ENCODE measurements at regions not wholly inside any gene's neighbourhood (a gene's known extent, or its start where the extent isn't known, plus 50 kb on each side); places are given as distances from the start of the nearest gene placed in this dataset.
"Not testable (repeated sequence)": the region's sequence is repeated elsewhere in the genome, so short reads cannot be mapped to it uniquely, and the experiment has no call there.

DNA sequence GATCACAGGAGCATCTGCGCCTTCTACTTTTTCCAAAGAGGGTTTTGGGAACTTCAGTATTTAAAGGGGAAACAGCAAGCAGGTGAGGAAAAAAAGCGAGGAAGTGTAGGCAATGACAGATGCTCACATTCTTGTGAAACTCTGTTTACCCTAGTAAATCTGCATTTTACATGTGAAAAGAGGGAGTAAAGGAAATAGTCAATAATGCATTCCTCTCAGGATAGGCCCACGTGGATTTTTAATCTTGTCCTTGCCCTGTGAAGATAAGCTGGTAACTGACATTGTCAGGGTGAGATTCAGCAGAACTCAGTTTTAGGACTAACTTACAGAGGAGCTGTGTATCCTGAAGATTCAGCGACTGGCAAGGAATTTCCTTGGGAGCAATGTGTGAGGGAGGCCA, 1119.2 kb upstream of the TMEM132C start:
- no peak for DNase-seq

DNA sequence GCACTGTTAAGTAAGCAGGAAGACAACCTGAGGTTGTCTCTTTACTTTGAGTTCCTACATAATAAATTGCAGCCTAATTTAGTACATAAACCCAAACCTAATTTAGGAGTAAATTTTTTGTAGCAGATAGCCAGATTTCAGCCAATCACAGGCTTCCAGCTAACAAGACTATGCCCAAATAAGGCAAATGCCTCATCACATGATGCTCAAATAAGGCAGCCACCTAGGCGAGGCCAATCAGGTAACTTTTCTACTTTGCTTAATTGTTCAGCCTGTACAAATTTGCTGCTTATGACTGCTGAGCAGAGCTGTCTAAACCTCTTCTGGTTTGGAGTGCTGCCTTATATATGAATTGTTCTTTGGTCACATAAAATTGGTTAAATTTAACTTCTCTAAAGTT, 1118.7 kb upstream of the TMEM132C start:
- DNase-seq = no peak

DNA sequence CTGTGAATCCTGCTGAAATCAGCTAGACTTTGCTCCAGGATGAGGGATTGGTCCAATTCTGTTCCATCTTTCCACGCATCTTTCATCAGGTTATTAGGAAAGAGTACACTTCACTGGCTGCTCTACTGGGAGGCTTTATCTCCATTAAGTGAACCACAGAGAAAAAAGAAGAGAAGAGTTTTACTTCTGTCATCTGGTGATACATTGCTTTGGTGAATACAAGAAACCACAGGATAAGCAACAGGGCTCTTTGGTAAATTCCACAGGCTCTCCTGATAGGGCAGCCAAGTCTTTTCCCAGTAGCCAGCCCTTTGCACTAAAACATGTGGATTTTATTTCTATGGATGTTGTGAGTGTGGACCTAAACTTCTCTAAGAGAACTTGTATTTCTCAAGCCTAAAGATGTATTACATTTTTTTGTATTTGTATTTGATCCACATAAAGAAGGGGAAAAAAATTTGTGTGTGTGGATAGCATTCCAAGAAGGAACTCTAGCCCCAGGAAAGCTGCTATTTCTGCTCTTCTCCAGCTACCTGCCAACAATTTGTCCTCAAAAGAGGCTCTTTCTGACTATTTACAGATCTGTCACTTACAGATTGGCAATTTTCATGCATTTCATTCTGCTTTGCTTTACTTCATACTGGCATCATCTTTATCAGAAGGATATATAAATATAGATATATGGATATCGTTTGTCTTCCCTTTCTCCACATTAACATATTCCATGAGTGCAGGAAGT, 1117.6 kb upstream of the TMEM132C start:
- no peak for DNase-seq

DNA sequence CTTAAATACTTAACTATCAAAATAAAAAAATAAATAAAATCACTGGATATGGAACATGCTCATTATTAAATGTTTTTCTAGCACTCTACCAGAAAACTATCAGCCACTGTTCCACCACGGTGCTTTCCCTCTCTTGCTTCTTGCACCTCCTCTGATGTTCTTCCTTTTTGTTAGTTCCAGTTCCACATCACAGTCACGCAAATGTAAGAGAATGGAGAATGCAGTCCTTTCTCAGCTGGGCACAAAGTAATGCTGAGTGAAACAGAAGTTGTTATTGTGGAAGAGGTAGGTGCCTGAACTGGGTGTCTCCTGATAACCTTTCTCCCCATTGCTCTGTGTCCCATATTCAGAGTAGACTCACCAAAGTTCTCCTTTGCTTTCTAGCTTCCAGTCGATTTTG, 1116.9 kb upstream of the TMEM132C start:
- no peak for DNase-seq

DNA sequence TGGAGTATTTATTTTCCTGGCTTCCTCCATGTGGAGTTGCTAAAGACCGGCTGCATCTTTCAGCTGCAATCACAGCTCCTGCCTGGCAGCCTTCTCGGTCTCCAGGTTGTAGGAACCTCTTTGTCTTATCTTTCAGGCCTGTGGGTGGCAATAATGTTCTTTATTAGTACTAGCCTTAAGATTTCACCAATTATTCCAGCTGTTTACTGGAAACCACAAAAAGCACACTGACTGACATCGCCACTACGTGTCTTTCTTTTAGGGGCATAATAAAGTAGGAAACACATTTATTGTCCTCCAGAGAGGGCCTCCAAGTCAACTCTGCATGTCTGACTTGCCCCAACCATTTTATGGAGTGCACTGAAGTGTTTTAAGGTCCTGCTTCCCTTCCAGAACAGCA, 1116.5 kb upstream of the TMEM132C start:
- DNase-seq = no peak

DNA sequence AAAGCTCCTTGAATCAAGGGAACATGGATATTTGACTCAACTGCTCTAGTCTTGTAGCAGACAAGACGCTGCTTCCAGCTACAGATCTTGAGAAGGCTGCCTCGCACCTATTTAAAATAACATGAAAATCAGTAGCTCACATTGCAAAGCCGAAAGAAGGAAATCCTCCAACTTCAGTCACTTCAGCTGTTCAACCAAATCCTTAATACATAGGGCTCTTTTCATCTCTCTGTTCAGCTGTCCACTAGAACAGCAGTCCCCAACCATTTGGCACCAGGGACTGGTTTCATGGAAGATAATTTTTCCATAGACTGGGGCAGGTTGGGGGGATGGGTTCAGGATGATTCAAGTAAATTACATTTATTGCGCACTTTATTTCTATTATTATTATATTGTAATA, 1116.0 kb upstream of the TMEM132C start:
- DNase-seq = peak; percentile 73

DNA sequence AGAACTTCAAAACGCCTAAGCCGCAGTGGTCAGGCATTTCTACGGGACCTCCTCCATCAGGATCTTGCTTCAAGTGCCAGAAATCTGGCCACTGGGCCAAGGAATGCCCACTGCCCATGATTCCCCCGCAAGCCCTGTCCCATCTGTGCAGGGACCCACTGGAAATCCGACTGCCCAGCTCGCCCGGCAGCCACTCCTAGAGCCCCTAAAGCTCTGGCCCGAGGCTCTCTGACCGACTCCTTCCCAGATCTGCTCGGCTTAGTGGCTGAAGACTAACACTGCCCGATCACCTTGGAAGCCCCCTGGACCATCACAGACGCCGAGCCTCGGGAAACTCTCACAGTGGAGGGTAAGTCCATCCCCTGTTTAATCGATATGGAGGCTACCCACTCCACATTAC, 1113.0 kb upstream of the TMEM132C start:
- no peak for DNase-seq

DNA sequence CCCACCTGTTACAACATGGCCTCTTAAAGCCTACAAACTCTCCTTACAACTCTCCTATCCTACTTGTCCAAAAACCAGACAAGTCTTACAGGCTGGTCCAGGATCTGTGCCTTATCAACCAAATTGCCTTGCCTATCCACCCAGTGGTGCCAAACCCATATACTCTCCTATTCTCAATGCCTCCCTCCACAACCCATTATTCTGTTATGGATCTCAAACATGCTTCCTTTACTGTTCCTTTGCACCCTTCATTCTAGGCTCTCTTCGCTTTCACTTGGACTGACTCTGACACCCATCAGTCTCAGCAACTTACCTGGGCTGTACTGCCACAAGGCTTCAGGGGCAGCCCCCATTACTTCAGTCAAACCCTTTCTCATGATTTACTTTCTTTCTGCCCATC, 1112.1 kb upstream of the TMEM132C start:
- not testable (repeated sequence) for DNase-seq

DNA sequence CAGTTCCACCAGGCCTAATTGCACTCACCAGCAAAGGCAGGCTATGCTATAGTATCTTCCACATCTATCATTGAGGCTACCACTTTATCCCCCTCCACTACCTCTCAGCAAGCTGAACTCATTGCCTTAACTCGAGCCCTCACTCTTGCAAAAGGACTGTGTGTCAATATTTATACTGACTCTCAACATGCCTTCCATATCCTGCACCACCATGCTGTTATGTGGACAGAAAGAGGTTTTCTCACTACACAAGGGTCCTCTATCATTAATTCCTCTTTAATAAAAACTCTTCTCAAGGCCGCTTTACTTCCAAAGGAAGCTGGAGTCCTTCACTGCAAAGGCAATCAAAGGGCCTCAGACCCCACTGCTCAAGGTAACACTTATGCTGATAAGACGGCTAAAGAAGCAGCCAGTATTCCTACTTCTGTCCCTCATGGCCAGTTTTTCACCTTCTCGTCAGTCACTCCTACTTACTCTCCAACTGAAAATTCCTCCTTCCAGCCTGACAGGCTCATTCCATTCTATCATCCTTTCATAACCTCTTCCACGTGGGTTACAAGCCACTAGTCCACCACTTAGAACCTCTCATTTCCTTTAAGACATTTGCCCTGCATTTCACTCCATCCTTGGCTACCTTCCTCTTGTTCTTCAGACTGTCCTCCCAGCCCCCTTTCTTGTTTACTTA, 1110.9 kb upstream of the TMEM132C start:
- not testable (repeated sequence) for DNase-seq

DNA sequence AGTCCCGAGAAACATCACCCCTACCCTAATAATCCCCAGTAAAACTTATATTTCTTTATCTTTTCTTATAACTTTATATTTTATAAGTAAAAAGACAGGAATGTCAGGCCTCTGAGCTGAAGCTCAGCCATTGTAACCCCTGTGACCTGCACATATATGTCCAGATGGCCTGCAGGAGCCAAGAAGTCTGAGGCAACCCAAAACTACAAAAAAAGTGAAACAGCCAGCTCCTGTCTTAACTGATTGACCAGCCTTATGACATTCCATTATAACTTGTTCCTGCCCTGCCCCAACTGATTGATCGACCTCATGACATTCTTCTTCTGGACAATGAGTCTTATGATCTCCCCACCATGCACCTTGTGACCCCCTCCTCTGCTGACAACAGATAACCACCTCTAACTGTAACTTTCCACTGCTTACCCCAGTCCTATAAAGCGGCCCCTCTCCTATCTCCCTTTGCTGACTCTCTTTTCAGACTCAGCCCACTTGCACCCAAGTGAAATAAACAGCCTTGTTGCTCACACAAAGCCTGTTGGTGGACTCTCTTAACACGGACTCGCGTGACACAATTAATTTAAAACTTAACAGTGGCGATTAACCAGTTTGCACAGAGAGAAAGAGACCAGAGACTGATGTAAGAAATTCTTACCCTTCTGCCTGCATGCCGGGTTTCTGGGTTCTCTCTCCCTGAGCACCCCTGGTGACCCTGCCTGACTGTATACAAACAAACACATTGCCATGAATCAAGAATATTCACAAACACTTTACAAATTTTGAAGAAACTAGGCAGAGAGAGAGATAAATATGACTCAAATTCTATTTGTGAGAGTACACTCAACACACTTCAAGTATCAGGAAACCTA, 1109.2 kb upstream of the TMEM132C start:
- DNase-seq = not testable (repeated sequence)

DNA sequence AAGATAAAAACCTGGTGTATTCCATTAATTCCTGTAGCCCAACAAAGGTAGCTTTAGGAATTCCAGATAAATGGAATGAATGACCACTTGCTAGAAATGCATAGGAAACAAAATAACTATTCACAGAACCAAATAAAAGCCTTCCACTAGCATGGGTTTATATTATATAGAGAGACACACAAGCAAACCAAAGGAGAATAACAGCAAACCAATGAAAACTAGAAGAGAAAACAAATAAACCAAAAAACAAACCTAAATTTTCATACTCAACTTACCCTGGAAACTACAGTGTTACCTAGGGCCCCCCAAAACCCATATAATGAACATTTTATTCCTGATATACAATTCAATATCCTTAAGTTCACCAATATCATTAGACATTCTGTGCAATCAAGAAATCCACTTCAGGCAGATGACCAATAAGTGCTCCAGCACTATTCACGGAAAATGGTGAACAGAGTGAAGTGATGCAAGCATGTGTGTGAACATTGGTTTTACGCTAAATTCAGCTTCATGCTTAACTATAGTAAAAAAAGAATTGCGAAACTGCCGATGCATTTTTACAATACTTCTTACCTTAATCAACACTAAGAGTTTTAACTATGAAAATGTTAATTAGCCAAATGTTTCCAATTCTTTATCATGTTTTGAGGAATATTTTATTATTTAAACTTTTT, 1108.4 kb upstream of the TMEM132C start:
- no peak for DNase-seq

DNA sequence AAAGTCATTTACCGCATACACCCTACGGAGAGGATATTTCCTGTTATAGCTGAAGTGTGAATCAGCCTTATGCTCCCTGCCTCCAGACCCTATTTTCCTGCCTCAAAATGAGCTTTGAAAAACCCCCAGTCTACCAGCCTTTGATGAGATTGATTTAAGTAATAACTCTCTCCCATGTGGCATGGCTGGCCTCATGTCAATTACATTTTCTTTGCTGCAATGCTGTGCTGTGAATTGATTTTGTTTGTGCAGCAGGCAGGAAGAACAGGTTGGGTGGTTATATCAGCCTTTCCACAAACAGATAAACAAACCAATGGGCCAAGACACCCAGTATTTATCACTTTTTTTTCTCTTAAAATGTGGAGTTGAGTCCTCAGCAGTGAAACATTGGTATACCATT, 1105.5 kb upstream of the TMEM132C start:
- no peak for DNase-seq

DNA sequence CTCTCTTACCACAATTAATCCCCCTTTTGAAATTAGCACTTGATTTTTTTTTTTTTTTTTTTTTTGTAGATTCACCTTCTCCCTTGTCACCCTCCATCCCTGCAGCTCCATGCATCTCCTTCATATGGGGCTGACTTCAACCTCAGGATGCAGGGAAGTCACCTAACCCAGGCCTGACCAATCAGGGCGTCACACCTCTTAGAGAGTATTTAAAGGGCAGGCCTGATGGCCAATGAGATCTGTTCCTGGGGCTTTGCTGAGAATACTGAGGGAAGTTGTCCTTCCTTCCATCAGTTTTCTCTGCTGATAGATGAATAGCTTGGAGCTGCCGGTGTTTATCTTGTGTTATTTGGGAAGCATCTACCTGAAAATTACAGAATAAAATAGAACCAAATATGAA, 1104.7 kb upstream of the TMEM132C start:
- no peak for DNase-seq

DNA sequence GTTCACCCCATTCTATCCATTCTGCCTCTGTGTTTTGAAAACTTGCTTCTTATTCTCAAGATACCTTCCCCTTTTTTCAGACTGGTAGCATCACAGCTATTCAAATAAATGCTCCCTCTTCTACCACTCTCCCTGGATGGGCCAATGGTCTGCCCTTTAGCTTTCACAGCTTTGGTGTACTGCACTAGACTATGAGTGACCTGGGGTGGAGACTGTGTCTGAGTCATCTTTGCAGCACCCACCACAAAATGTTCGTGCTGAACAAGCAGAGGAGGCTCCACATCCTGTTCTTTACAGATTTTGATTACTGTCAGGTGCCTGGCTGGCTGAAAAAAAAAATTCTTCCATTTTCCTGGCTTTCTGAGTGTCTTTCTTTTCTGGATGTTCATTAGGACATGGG, 1104.1 kb upstream of the TMEM132C start:
- DNase-seq = no peak

DNA sequence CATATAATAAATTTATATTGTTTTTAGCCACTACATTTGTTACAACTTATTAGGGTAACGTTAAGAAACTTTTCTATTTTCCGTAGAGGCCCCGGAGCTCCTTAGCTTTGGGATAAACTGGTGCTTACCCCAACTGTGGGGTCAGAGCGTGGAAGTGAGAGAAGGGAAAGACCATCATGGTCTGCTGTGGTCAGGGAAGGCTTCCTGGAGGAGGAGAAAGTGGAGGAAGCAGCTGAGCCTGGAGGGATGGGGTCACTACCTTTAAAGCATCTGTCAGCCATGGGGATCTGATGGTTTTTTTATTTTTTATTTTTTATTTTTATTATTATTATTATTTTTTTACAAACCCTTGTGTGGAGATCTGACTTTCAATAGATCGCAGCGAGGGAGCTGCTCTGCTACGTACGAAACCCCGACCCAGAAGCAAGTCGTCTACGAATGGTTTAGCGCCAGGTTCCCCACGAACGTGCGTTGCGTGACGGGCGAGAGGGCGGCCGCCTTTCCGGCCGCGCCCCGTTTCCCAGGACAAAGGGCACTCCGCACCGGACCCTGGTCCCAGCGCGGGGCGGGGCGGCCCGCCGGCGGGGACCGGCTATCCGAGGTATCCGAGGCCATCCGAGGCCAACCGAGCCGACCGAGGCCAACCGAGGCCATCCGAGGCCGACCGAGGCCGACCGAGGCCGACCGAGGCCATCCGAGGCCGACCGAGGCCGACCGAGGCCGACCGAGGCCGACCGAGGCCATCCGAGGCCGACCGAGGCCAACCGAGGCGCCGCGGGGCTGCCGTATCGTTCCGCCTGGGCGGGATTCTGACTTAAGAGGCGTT, 1101.2 kb upstream of the TMEM132C start:
- DNase-seq = peak; percentile 89

DNA sequence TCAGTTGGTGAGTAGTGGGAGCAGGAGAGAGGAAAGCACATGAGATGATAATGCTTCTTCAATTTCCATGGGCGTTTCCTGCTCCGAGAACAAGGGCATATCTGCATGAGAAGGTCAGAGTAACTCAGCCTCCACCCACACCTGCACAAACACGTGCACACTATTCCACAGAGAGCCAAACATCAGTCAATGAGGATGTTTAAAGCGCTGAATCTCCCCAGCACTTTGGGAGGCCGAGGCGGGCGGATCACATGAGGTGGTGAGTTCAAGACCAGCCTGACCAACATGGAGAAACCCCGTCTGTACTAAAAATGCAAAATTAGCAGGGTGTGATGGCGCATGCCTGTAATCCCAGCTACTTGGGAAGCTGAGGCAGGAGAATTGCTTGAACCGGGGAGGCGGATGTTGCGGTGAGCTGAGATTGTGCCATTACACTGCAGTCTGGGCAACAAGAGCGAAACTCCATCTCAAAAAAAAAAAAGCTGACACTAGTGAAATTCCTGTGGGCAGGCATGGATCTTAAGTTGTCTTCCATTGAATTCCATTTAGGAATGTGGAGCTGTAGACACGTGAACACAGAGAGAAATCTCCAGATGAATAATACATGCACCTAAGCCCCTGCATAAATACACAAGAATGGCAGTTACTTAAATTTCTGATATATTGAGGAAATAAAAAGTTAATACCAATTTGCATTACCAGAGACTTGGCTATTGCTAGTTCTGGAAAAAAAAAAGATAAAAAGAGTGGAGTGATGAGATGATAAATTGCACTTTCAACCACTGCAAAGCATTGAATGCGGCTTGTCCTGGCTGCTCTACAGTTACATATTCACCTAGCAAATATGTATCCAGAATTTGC, 1097.4 kb upstream of the TMEM132C start:
- DNase-seq = no peak

DNA sequence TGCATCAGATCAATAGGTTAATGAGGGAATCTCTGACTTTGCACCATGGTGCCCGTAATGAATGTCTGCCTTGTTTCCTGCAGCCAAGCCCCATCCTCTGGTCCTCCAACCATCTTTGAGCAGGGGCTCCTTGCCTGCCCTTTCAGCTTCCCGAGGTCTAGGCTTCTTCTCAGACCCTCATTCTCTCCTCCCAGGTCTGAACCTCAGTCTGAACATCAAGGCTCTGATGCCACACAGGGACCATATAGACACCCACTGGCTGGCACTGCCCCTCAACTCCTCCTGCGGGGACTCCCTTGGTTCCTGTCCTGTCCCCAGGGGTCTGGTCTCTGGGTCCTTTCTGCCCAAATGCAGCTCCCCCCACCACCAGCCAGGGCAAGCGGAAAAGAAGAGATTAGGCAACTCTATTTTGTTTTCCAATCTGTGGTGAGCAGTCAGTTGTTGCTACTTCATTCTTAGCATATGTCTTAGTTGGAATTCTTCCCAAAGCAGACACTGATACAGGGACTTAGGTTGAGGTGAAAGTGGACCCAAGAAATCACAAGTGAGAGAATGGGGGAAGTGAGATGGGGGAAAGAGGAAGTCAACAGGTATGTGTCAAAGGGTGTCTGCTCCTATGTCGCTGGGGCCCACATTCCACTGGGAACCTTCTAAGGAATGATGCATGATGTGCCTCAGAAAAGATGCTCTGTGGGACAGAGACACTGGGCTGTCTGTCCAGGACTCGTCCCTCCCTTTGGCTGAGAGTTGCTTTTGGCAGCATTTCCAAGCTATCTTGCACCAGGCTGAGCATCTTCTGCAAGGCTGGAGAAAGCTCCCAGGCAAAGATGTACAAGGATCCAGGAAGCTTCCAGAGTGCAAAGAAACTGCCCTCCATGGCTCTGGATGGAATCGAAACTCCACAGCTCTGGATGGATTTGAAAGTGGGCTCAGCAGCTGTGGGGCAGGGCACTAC, 1096.5 kb upstream of the TMEM132C start:
- no peak for DNase-seq

DNA sequence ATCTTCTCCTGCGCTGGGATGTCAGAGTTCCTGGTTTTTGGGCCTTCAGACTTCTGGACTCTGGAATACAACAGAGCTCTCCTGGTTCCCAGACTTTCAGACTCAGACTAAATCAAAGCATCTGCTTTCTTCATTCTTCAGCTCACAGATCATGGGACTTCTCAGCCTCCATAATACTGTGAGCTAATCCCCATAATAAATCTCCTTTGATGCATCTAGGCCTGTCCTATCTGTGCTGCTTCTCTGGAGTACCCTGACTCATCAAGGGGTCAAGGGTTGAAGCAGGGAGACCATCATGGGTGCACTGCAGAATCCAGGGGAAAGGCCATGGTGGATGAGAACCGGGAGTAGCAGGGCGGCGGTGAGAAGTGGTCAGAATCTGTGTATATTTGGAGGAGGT, 1094.1 kb upstream of the TMEM132C start:
- no peak for DNase-seq

DNA sequence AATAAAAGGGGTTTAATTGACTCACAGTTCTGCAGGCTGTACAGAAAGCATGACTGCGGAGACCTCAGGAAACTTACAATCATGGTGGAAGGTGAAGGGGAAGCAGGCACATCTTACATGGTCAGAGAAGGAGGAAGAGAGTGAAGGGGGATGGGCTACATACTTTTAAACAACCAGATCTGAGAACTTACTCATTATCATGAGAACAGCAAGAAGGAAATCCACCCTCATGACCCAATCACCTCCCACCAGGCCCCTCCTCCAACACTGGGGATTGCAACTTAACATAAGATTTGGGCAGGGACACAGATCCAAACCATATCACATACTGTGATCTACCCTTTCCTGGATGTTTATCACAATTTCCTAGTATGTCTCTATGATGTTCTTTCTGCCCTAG, 1093.0 kb upstream of the TMEM132C start:
- not testable (repeated sequence) for DNase-seq
